A549 (cell line): ENCODE measurements at regions not wholly inside any gene's neighbourhood (a gene's known extent, or its start where the extent isn't known, plus 50 kb on each side); places are given as distances from the start of the nearest gene placed in this dataset.

ENCODE experiments used
- ATAC-seq, 2 experiments: fragments of 200-7000 bp in 1 of 2; fragments of >200 bp in 1 of 2; cut with Nextera tagmentation in 1 of 2; cut with Tn5 transposase in 1 of 2; 3 replicates each; pipeline versions ENCODE4 v1.8.0 to v1.9.1; 2018 to 2020; ENCODE audit warnings: mild to moderate bottlenecking in 1 of 2, moderate library complexity in 1 of 2
- CTCF ChIA-PET: fragments of 300-600 bp; sonication (Branson Sonifier 250); formaldehyde crosslinking; extraction: SDS; loops from one replicate; lab custom pipeline; 2021; ENCODE audit warnings: antibody characterized with exemption, inconsistent platforms; lab: Yijun Ruan, JAX
- POLR2A ChIA-PET: fragments of 350-600 bp; formaldehyde crosslinking; extraction: SDS; loops from one replicate; lab custom pipeline; 2021; ENCODE audit warnings: antibody characterized with exemption, inconsistent platforms; lab: Yijun Ruan, JAX
- DNase-seq, 2 experiments: peaks; one replicate each; pipeline versions ENCODE4 v3.0.0 to v3.0.0-alpha.2; 2011 to 2016; ENCODE audit warnings: low read depth in 1 of 2, low spot score in 1 of 2
- FAIRE-seq: peaks from 2 replicates; lab custom pipeline; 2011; peaks lifted over from hg19 to GRCh38; lab: Jason Lieb, UNC
- H3K27ac ChIP-seq, 2 experiments: fragments of >200 bp; sonication (Bioruptor Twin); formaldehyde crosslinking; 3 replicates each; pipeline ENCODE4 v1.5.1; 2016 to 2017
- H3K4me1 ChIP-seq: fragments of >200 bp; sonication (Bioruptor Twin); formaldehyde crosslinking; 3 replicates; pipeline ENCODE4 v1.6.1; 2016
- H3K4me2 ChIP-seq: fragments of >200 bp; sonication (Bioruptor Twin); formaldehyde crosslinking; 3 replicates; pipeline ENCODE4 v1.6.1; 2016
- H3K4me3 ChIP-seq: fragments of >200 bp; sonication (Bioruptor Twin); formaldehyde crosslinking; 3 replicates; pipeline ENCODE4 v1.5.1; 2016
- H3K9me3 ChIP-seq: fragments of >200 bp; sonication (Bioruptor Twin); formaldehyde crosslinking; 3 replicates; pipeline ENCODE4 v1.6.1; 2016
- BCL3 ChIP-seq: fragments of >200 bp; sonication (Bioruptor Twin); formaldehyde crosslinking; IDR thresholded peaks from 3 replicates; pipeline ENCODE4 v1.6.1; 2016
- BHLHE40 ChIP-seq: IDR thresholded peaks from 2 replicates; pipeline ENCODE4 v1.6.1; 2012; ENCODE audit warnings: low read depth, low read length, inconsistent platforms
- CBX2 ChIP-seq: fragments of 200-600 bp; sonication (generic); IDR thresholded peaks from 2 replicates; pipeline ENCODE4 v1.6.1; 2016; ENCODE audit warnings: low read depth, mild to moderate bottlenecking, borderline replicate concordance
- CBX8 ChIP-seq: fragments of 200-600 bp; sonication (generic); IDR thresholded peaks from 2 replicates; pipeline ENCODE4 v1.6.1; 2016
- CEBPB ChIP-seq, 2 experiments: fragments of >200 bp in 1 of 2; sonication (Bioruptor Twin) in 1 of 2; formaldehyde crosslinking in 1 of 2; IDR thresholded peaks; 2 replicates each; pipeline ENCODE4 v1.6.1; 2012 to 2016
- CHD2 ChIP-seq: fragments of 150-350 bp; IDR thresholded peaks from 2 replicates; pipeline ENCODE4 v1.6.1; 2014; ENCODE audit warnings: low read length; ENCODE audit not compliant: partially characterized antibody
- ELK1 ChIP-seq: fragments of 150-350 bp; IDR thresholded peaks from 2 replicates; pipeline ENCODE4 v1.6.1; 2014; ENCODE audit warnings: low read depth, mild to moderate bottlenecking, low read length
- EP300 ChIP-seq, 2 experiments: fragments of >200 bp; sonication (Bioruptor Twin); formaldehyde crosslinking; IDR thresholded peaks; 2 replicates in 1 of 2; 3 replicates in 1 of 2; pipeline ENCODE4 v1.6.1; 2016 to 2017
- GATA3 ChIP-seq: IDR thresholded peaks from 2 replicates; pipeline ENCODE4 v1.6.1; 2012; ENCODE audit warnings: borderline replicate concordance
- HDAC2 ChIP-seq: fragments of 200-600 bp; sonication (generic); IDR thresholded peaks from 2 replicates; pipeline ENCODE4 v1.6.1; 2016
- HMGXB4 ChIP-seq: fragments of 250-450 bp; sonication (Bioruptor Pico); IDR thresholded peaks from 2 replicates; pipeline ENCODE4 v1.5.0; 2021; ENCODE audit warnings: mild to moderate bottlenecking, moderate library complexity, borderline replicate concordance
- HOXA7 ChIP-seq: fragments of 250-450 bp; sonication (Bioruptor Pico); IDR thresholded peaks from 2 replicates; pipeline ENCODE4 v1.5.0; 2020; ENCODE audit warnings: mild to moderate bottlenecking, moderate library complexity
- JUNB ChIP-seq: fragments of >200 bp; sonication (Bioruptor Twin); formaldehyde crosslinking; IDR thresholded peaks from 2 replicates; pipeline ENCODE4 v1.6.1; 2016
- MAFK ChIP-seq: fragments of 450-650 bp; IDR thresholded peaks from 2 replicates; pipeline ENCODE4 v1.6.1; 2014; ENCODE audit not compliant: partially characterized antibody
- MAX ChIP-seq: IDR thresholded peaks from 2 replicates; pipeline ENCODE4 v1.6.1; 2012
- MYC ChIP-seq: IDR thresholded peaks from 2 replicates; pipeline ENCODE4 v1.6.1; 2012; ENCODE audit warnings: mild to moderate bottlenecking, inconsistent platforms, low read length, improper control_type of control experiment, borderline replicate concordance
- NPAS2 ChIP-seq: fragments of 250-450 bp; sonication (Bioruptor Pico); IDR thresholded peaks from 2 replicates; pipeline ENCODE4 v1.8.0; 2022; ENCODE audit warnings: mild to moderate bottlenecking, moderate library complexity, borderline replicate concordance
- NR3C1 ChIP-seq: fragments of >200 bp; sonication (Bioruptor Twin); formaldehyde crosslinking; IDR thresholded peaks from 3 replicates; pipeline ENCODE4 v1.6.1; 2017
- RAD21 ChIP-seq, 2 experiments: fragments of >200 bp in 1 of 2; sonication (Bioruptor Twin) in 1 of 2; formaldehyde crosslinking in 1 of 2; IDR thresholded peaks in 1 of 2; conservative IDR thresholded peaks in 1 of 2; 2 replicates in 1 of 2; 3 replicates in 1 of 2; pipeline ENCODE4 v1.6.1; 2012 to 2018; ENCODE audit warnings: inconsistent platforms in 1 of 2
- RCOR1 ChIP-seq: fragments of 150-350 bp; IDR thresholded peaks from 2 replicates; pipeline ENCODE4 v1.6.1; 2014; ENCODE audit warnings: antibody characterized with exemption, low read length, low read depth
- SMC3 ChIP-seq: fragments of >200 bp; sonication (Bioruptor Twin); formaldehyde crosslinking; IDR thresholded peaks from 3 replicates; pipeline ENCODE4 v1.6.1; 2018; ENCODE audit warnings: inconsistent platforms
- SREBF2 ChIP-seq: fragments of 450-650 bp; IDR thresholded peaks from 2 replicates; pipeline ENCODE4 v1.6.1; 2014; ENCODE audit warnings: mild to moderate bottlenecking, moderate library complexity
- TFCP2L1 ChIP-seq: fragments of 250-450 bp; sonication (Bioruptor Pico); IDR thresholded peaks from 2 replicates; pipeline ENCODE4 v1.5.0; 2021; ENCODE audit warnings: mild to moderate bottlenecking
- TP53 ChIP-seq: fragments of 250-450 bp; sonication (Bioruptor Pico); IDR thresholded peaks from 2 replicates; pipeline ENCODE4 v1.5.0; 2021; ENCODE audit warnings: mild to moderate bottlenecking, moderate library complexity
- ZC3H11A ChIP-seq: fragments of 450-650 bp; IDR thresholded peaks from 2 replicates; pipeline ENCODE4 v1.6.1; 2014; ENCODE audit warnings: antibody characterized with exemption, mild to moderate bottlenecking
- WGBS: methylation state at CpG from one replicate; pipeline ENCODE4 v1.1.6; 2017; ENCODE audit errors: missing lambda C conversion rate; 5-methylcytosine and 5-hydroxymethylcytosine counted together

GRCh38 chr2:236861944-236862343 is 223.7 kb upstream of the COPS8 start:
- Histone ChIP-seq H3K27ac (no peak overlapping the region), H3K4me2 (no peak overlapping the region), H3K9me3 (no peaks in the 10 kb centered on the region), H3K4me1 (no peaks in the 10 kb centered on the region), H3K4me3 (no peak overlapping the region)
- no peak for TF ChIP-seq TFCP2L1 (CRISPR knock-in tag)
- TF ChIP-seq HMGXB4 (CRISPR knock-in tag), result no peak
- TF ChIP-seq RAD21 (conservative IDR thresholded peaks at IDR 0.05 in 1 of 2, IDR thresholded peaks at IDR 0.05 in 1 of 2), result no peak
- no peak for TF ChIP-seq JUNB
- no peak for TF ChIP-seq RCOR1
- no peak for TF ChIP-seq SMC3
- TF ChIP-seq GATA3, result no peak
- no peak for TF ChIP-seq MYC
- DNase-seq (no peak), FAIRE-seq (no peak), ATAC-seq (no peak)
- ChIA-PET POLR2A (no interaction called here), CTCF (no interaction called here)
- WGBS, result 68% methylated on average over 2 of the region's 2 CpGs

- CTCF ChIA-PET, result interaction anchor here (1.4 kb wide), 1 partner anchor 14 kb away, joined by 4 read pairs; no protein-coding TSS in a partner anchor
- POLR2A ChIA-PET, result no interaction called here
- Histone ChIP-seq H3K4me1 (no peaks in the 10 kb centered on the region), H3K4me2 (no peak overlapping the region), H3K9me3 (no peaks in the 10 kb centered on the region), H3K4me3 (no peak overlapping the region), H3K27ac (no peak overlapping the region)
- no peak for TF ChIP-seq MAX
- TF ChIP-seq MAFK, result no peak
- no peak for TF ChIP-seq NPAS2
- no peak for TF ChIP-seq CHD2
- no peak for TF ChIP-seq CBX2
- TF ChIP-seq ZC3H11A, result no peak
- DNase-seq (no peak), ATAC-seq (no peak), FAIRE-seq (no peak)
- WGBS, result 28% methylated on average over 2 of the region's 2 CpGs
These were observed 223.2 kb upstream of the COPS8 start for GRCh38 chr2:236862526-236862925.

GRCh38 chr2:236862961-236863728 is 222.5 kb upstream of the COPS8 start:
- CTCF ChIA-PET, result interaction anchor here (1.4 kb wide), 2 partner anchors 10 to 13 kb away, joined by 3 to 4 read pairs; no protein-coding TSS in a partner anchor
- POLR2A ChIA-PET, result no interaction called here

More at GRCh38 chr2:236862961-236863728, 222.5 kb upstream of the COPS8 start:
- ATAC-seq (no peak), DNase-seq (no peak), FAIRE-seq (no peak)
- Histone ChIP-seq H3K4me3 (no peak overlapping the region), H3K9me3 (no peaks in the 10 kb centered on the region), H3K4me2 (no peak overlapping the region), H3K4me1 (no peaks in the 10 kb centered on the region), H3K27ac (no peak overlapping the region)
- 75% methylated on average over 9 of the region's 9 CpGs for WGBS
- TF ChIP-seq ELK1 (no peak), RAD21 (conservative IDR thresholded peaks at IDR 0.05 in 1 of 2, IDR thresholded peaks at IDR 0.05 in 1 of 2) (no peak), EP300 (IDR thresholded peaks at IDR 0.05) (no peak), NR3C1 (no peak), BCL3 (no peak), HMGXB4 (CRISPR knock-in tag) (no peak), TP53 (CRISPR knock-in tag) (no peak), HOXA7 (CRISPR knock-in tag) (no peak), HDAC2 (no peak), GATA3 (no peak), SREBF2 (no peak), BHLHE40 (no peak), CEBPB (IDR thresholded peaks at IDR 0.05) (no peak), CBX8 (no peak), SMC3 (no peak)
